Astrocyte (in vitro differentiated cells and primary cell): ENCODE measurements at regions not wholly inside any gene's neighbourhood (a gene's known extent, or its start where the extent isn't known, plus 50 kb on each side); places are given as distances from the start of the nearest gene placed in this dataset.

Experiments used
- DNase-seq: peaks from one replicate; pipeline ENCODE4 v3.0.0-alpha.2; 2010; ENCODE audit warnings: low read depth
- FAIRE-seq: peaks from 2 replicates; lab custom pipeline; 2011; peaks lifted over from hg19 to GRCh38; lab: Jason Lieb, UNC
- H2AFZ ChIP-seq: 2 replicates; pipeline ENCODE4 v1.6.0; 2012; ENCODE audit warnings: low read depth, low read length, inconsistent platforms
- H3K27ac ChIP-seq: 2 replicates; pipeline ENCODE4 v1.5.1; 2011; ENCODE audit warnings: low read depth, low read length, inconsistent platforms
- H3K27me3 ChIP-seq: 2 replicates; pipeline ENCODE4 v1.6.0; 2011; ENCODE audit warnings: low read length, inconsistent platforms; ENCODE audit not compliant: insufficient read depth
- H3K36me3 ChIP-seq: 2 replicates; pipeline ENCODE4 v1.5.1; 2011; ENCODE audit warnings: low read length, inconsistent platforms; ENCODE audit not compliant: insufficient read depth
- H3K4me1 ChIP-seq: 2 replicates; pipeline ENCODE4 v1.5.1; 2011; ENCODE audit warnings: low read length, inconsistent platforms; ENCODE audit not compliant: insufficient read depth
- H3K4me2 ChIP-seq: 2 replicates; pipeline ENCODE4 v1.6.0; 2012; ENCODE audit warnings: low read length, inconsistent platforms
- H3K4me3 ChIP-seq: 2 replicates; pipeline ENCODE4 v1.5.1; 2011; ENCODE audit warnings: low read depth, mild to moderate bottlenecking, low read length, inconsistent platforms; ENCODE audit not compliant: insufficient read depth
- H3K79me2 ChIP-seq: 2 replicates; pipeline ENCODE4 v1.6.0; 2012; ENCODE audit warnings: mild to moderate bottlenecking, low read length, inconsistent platforms; ENCODE audit not compliant: insufficient read depth
- H3K9ac ChIP-seq: 2 replicates; pipeline ENCODE4 v1.6.0; 2012; ENCODE audit warnings: mild to moderate bottlenecking, low read length, inconsistent platforms
- H3K9me3 ChIP-seq: 2 replicates; pipeline ENCODE4 v1.5.1; 2012; ENCODE audit warnings: low read depth, mild to moderate bottlenecking, low read length, inconsistent platforms; ENCODE audit not compliant: insufficient read depth
- H4K20me1 ChIP-seq: 2 replicates; pipeline ENCODE4 v1.6.0; 2012; ENCODE audit warnings: low read length, inconsistent platforms; ENCODE audit not compliant: insufficient read depth
- H3K27ac Mint-ChIP-seq: one replicate; pipeline ENCODE4 v1.8.0; 2021; ENCODE audit warnings: mild to moderate bottlenecking, mixed read lengths; ENCODE audit not compliant: unreplicated experiment
- H3K27me3 Mint-ChIP-seq: one replicate; pipeline ENCODE4 v1.8.0; 2021; ENCODE audit warnings: low read depth, mixed read lengths; ENCODE audit not compliant: unreplicated experiment
- H3K36me3 Mint-ChIP-seq: one replicate; pipeline ENCODE4 v1.8.0; 2021; ENCODE audit warnings: low read depth, mixed read lengths; ENCODE audit not compliant: unreplicated experiment
- H3K4me1 Mint-ChIP-seq: one replicate; pipeline ENCODE4 v1.8.0; 2021; ENCODE audit warnings: low read depth, mixed read lengths; ENCODE audit not compliant: unreplicated experiment
- H3K4me3 Mint-ChIP-seq: one replicate; pipeline ENCODE4 v1.8.0; 2021; ENCODE audit warnings: mild to moderate bottlenecking, moderate library complexity, mixed read lengths; ENCODE audit not compliant: unreplicated experiment
- H3K9me3 Mint-ChIP-seq: one replicate; pipeline ENCODE4 v1.8.0; 2021; ENCODE audit warnings: mild to moderate bottlenecking, mixed read lengths; ENCODE audit not compliant: unreplicated experiment
- EZH2 ChIP-seq: IDR thresholded peaks from 2 replicates; pipeline ENCODE4 v1.6.1; 2012; ENCODE audit warnings: mild to moderate bottlenecking, low read length, inconsistent platforms; ENCODE audit not compliant: insufficient read depth
- TF ChIP-seq, protein P1 (sequence below): IDR thresholded peaks from 2 replicates; pipeline ENCODE4 v1.5.1; 2011; ENCODE audit warnings: low read depth, mild to moderate bottlenecking, inconsistent platforms, low read length, moderate library complexity; ENCODE audit not compliant: insufficient read depth

DNA sequence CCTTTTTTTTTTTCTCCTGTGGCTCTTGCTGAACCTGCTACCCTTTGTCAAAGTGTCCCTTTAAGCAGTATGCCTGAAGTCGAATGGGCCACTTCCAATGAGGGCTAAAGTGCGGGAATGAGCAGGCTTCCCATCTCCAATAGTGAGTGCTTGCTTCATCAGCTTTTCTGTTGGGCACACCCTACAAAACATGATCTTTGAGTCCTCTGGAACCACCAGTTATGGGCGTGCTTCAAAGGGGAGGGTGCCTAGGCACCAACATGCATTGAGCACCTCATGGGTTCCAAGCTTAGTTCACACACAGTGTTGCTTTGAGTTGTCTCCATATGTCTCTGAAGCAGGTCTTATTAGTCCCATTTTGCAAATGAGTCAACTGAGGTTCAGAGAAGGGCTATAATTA, 132.8 kb upstream of the CPEB4 start:
- no peak for TF ChIP-seq EZH2
- Histone ChIP-seq H3K9me3 (no peaks in the 10 kb centered on the region), H3K4me1 (no peaks in the 10 kb centered on the region), H3K27ac (no peak overlapping the region), H3K4me2 (no peak overlapping the region), H3K9ac (no peak overlapping the region), H3K36me3 (no peaks in the 10 kb centered on the region), H3K79me2 (no peaks in the 10 kb centered on the region), H2AFZ (no peak overlapping the region), H3K27me3 (peaks cover 6% of the 10 kb centered on the region), H4K20me1 (no peaks in the 10 kb centered on the region), H3K4me3 (no peak overlapping the region)
- no peak overlapping the region for H3K4me3 Mint-ChIP-seq
- H3K27ac Mint-ChIP-seq = no peak overlapping the region
- no peaks in the 10 kb centered on the region for H3K4me1 Mint-ChIP-seq
- FAIRE-seq (no peak), DNase-seq (no peak)
- peaks cover 13% of the 10 kb centered on the region for H3K27me3 Mint-ChIP-seq
- peaks cover 3% of the 10 kb centered on the region for H3K36me3 Mint-ChIP-seq
- peaks cover 2% of the 10 kb centered on the region for H3K9me3 Mint-ChIP-seq

DNA sequence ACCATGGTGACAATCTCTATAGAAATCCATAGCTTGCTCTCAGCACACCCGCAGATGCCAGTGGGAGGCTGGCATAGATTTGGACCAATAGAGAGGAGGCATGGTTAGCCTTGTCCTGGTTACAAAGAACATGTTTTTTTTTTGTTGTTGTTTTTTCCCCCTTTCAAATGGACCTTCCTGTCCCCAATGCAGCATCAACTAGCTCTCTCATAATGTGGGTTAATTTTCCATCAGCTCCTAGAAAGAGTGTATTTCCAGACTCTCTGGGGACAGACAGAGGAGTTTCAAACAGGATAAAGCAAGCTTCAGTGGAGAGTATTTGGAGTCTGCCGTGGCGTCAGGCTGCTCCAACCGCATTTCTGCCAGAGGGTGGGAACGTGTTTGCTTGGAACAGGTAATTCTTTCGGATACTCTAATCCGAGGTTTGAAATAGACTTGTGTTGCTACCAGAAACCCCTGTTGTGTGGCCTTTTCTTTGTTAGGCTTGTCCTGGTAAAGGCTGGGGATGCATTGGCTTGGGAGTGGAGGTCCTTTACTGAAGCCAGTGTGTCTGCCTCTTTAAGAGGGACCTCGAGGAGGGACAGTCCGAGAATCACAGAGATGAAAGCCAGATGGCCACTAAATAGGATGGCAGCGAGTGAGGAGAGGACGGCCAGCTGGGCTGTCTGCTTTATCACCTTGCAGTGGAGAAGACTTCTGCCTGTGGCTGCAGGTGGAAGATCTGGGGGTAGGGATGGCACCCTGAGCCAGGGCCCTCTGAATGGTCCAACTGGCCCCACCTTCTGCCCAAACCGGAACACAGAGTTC, 130.5 kb upstream of the CPEB4 start:
- Histone ChIP-seq H3K9ac (no peak overlapping the region), H3K9me3 (no peaks in the 10 kb centered on the region), H3K4me1 (no peaks in the 10 kb centered on the region), H4K20me1 (no peaks in the 10 kb centered on the region), H3K27ac (no peak overlapping the region), H3K4me3 (no peak overlapping the region), H2AFZ (no peak overlapping the region), H3K27me3 (peaks cover 6% of the 10 kb centered on the region), H3K4me2 (no peak overlapping the region), H3K36me3 (no peaks in the 10 kb centered on the region), H3K79me2 (no peaks in the 10 kb centered on the region)
- H3K27ac Mint-ChIP-seq = peak overlapping the region; percentile 4
- FAIRE-seq (no peak), DNase-seq (no peak)
- peaks cover 2% of the 10 kb centered on the region for H3K9me3 Mint-ChIP-seq
- no peaks in the 10 kb centered on the region for H3K36me3 Mint-ChIP-seq
- no peaks in the 10 kb centered on the region for H3K4me1 Mint-ChIP-seq
- H3K4me3 Mint-ChIP-seq = no peak overlapping the region
- peaks cover 9% of the 10 kb centered on the region for H3K27me3 Mint-ChIP-seq
- no peak for TF ChIP-seq EZH2
- TF ChIP-seq, protein P1, sequence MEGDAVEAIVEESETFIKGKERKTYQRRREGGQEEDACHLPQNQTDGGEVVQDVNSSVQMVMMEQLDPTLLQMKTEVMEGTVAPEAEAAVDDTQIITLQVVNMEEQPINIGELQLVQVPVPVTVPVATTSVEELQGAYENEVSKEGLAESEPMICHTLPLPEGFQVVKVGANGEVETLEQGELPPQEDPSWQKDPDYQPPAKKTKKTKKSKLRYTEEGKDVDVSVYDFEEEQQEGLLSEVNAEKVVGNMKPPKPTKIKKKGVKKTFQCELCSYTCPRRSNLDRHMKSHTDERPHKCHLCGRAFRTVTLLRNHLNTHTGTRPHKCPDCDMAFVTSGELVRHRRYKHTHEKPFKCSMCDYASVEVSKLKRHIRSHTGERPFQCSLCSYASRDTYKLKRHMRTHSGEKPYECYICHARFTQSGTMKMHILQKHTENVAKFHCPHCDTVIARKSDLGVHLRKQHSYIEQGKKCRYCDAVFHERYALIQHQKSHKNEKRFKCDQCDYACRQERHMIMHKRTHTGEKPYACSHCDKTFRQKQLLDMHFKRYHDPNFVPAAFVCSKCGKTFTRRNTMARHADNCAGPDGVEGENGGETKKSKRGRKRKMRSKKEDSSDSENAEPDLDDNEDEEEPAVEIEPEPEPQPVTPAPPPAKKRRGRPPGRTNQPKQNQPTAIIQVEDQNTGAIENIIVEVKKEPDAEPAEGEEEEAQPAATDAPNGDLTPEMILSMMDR = no peak

DNA sequence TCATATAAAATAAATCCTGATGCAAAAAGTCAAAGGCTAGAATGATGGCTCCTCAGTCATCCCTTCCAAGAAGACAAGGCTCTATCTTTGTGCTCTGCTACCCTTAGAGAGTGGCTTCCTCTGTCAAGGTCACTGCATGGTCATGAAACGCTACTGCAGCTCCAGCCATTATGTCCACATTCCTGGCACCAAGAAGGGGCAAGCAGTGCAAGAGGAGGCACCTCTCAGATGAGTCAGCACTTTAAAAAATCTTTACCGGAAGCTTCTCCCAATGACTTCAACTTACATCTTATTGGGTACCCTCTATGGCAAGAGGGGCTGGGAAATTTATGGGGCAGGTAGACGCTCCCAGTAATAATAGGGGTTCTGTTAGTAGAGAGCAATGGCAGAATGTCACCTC, 129.5 kb upstream of the CPEB4 start:
- DNase-seq (no peak), FAIRE-seq (no peak)
- Histone ChIP-seq H3K79me2 (no peaks in the 10 kb centered on the region), H3K27me3 (peaks cover 6% of the 10 kb centered on the region), H3K4me2 (no peak overlapping the region), H3K9me3 (no peaks in the 10 kb centered on the region), H3K9ac (no peak overlapping the region), H3K36me3 (no peaks in the 10 kb centered on the region), H3K27ac (no peak overlapping the region), H4K20me1 (no peaks in the 10 kb centered on the region), H3K4me1 (peaks cover under 1% of the 10 kb centered on the region), H2AFZ (no peak overlapping the region), H3K4me3 (no peak overlapping the region)
- H3K4me1 Mint-ChIP-seq = peaks cover 4% of the 10 kb centered on the region
- no peak for TF ChIP-seq EZH2
- TF ChIP-seq, protein P1 = no peak
- peaks cover 2% of the 10 kb centered on the region for H3K9me3 Mint-ChIP-seq
- H3K36me3 Mint-ChIP-seq = no peaks in the 10 kb centered on the region
- H3K27me3 Mint-ChIP-seq = peaks cover 9% of the 10 kb centered on the region
- no peak overlapping the region for H3K4me3 Mint-ChIP-seq
- H3K27ac Mint-ChIP-seq = no peak overlapping the region
